Amniotic stem cell (primary cell): ENCODE measurements at regions not wholly inside any gene's neighbourhood (a gene's known extent, or its start where the extent isn't known, plus 50 kb on each side); places are given as distances from the start of the nearest gene placed in this dataset.
"Not testable (repeated sequence)": the region's sequence is repeated elsewhere in the genome, so short reads cannot be mapped to it uniquely, and the experiment has no call there.

Source experiments
- DNase-seq: peaks from one replicate; lab custom pipeline; 2025; lab: John Stamatoyannopoulos, UW

DNA sequence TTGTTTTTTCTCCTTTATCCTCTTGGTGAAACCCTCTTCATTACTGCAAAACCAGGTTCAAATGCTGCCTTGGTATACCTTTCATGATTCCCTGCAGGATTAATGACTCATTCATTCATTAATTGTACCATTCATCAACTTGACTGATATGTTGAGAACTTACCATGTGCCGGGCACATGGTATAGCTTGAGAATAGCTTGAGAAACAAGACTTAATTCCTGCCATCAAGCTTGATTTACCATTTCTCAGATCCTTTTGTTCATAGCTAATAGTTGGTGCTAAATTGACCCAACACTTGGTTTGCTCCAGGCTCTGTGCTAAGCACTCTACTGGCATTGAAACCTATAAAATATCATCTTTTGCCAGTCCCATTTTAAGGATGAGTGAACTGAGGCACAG lies 165.7 kb downstream of the YIPF5 start:
- no peak for DNase-seq

DNA sequence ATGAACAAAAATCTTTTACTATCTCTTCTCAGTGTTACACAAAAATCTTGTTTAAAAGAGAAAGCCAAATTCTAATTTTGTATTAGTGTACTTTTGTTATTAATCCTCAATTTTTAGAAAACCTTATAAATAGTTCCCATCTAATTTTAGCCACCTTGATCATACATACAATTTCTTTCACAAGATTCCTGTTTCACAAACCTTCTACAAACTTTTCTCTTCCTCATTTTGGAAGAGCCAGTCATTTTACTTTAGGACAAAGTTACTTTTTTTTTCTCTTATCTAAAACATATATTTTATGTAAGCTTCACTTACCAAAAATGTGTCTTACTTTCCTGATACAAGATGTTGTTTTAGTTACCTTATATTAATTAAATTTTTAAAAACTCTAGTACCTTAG lies 161.3 kb downstream of the YIPF5 start:
- DNase-seq = no peak

DNA sequence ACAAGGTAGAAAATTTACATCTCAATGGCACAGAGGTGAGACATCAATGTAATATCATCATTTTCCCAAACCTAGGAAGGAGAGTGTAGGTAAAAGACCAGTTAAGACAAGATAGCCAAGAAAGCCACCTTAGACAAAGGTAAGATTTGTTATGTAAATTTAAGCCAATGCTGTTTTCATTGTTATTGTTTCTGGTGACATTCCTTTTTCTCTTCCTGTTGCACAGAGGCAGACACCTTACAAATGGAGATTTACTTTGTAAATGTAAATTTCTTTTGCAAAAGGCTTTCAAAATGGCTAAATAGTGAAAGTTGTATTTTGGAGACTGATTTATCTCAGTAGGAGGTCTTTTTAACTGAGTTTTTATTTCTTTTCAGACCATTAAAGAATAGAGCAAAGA lies 159.1 kb downstream of the YIPF5 start:
- no peak for DNase-seq

DNA sequence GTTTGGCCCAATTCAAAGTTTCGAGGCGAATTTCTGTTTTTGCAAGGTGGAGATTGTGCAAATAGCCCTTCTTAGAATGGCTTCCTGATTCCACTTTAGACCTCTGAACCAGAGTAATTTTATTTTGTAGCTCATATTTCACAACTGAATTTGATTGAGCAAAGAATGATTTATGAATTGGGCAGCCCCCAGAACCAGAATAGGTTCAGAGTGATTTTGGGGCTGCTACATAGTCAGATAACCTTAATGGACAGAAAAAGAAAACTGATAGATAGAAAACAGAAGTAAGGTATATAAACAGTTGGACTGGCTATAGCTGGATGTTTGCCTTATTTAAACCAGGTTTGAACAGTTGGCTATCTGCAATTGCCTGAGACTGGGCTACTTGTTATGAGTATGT lies 156.6 kb downstream of the YIPF5 start:
- no peak for DNase-seq

DNA sequence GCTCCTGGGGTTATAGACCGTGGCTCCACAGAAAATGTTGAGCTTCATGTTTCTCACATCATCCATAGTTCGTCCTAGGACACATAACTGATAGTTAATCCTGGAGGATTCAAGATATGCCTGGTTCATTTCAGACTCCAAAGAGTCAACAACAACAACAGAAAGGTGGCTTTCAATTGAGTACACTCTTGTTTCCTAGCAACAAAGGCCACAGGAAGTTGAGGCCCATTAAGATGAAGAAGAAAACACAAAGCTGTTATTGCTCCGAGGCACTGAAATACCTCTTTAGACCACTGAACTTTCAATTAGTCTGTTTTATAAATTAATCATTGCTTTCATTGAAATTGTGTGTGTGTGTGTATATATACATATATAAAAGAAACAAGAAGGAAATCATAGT lies 154.5 kb downstream of the YIPF5 start:
- DNase-seq = no peak

DNA sequence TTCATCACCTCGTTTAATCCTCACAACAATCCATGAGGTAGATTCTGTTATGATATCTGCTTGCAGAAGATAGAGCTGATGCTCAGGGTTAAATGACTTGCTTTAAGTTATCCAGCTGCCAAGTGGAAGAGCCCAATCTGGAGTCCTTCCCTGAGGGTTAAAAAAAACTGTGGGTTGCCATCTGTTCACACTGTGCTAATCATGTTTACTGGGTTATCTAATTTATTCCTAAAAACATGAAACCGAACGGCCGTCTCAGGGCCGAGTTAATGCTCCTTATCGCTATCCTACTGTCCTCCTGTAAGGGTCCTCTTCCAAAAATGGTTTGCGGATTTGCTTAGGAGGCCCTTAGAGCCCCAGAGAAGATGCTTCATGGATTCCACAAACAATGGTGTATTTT lies 153.3 kb downstream of the YIPF5 start:
- no peak for DNase-seq

DNA sequence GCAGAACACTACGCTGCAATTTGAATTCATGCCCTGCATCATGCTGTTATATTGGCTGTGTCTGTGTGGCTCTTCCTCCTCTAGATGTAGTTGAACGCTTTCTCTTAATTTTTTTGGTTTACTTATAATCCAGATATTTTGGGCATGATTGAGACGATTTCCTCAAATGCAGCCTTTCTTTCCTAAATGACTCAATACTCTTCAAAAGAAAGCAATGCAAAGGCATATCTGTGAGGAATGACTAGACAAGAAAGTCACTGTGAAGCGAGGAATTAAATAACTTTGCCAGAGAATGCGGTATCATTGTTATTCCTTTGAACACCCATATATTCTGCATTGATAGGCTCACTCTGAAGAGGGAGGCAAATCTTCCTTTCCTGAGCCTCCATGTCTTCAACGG lies 152.8 kb downstream of the YIPF5 start:
- no peak for DNase-seq

DNA sequence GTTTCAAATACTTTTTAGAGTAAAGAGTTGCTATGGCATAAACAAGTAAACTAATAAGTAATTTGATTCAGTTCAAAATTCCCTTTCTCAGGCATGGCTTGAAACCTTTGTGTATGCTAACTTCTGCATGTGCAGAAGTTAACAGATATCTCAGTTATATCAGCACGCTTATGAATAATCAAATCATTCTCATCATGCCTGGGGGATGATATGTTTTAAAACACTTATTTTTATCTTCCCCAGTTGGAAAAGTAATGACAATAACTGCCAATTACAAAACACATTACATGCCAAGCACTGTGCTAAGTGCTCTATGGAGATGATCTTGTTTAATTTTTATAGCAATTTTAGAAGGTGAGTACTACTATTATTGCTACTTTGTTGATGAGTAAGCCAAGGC lies 146.4 kb downstream of the YIPF5 start:
- no peak for DNase-seq

DNA sequence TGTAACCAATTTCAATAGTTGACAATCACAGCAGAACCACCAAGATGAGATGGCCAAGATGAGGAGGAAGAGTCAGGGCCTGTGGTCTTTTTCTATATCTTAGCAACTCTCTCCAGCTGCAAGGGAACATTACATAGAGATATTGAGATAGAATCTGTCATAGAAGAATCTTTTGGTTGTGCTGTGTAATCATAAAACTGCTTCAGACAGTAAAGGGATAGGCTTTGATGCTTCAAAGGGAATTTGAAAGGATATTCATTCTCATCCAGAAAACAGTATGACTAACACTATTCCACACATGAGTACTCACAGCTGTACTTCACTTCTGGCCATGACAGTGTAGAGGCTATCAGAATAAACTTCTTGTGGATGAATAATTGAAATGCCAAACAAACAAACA lies 145.9 kb downstream of the YIPF5 start:
- DNase-seq = no peak

DNA sequence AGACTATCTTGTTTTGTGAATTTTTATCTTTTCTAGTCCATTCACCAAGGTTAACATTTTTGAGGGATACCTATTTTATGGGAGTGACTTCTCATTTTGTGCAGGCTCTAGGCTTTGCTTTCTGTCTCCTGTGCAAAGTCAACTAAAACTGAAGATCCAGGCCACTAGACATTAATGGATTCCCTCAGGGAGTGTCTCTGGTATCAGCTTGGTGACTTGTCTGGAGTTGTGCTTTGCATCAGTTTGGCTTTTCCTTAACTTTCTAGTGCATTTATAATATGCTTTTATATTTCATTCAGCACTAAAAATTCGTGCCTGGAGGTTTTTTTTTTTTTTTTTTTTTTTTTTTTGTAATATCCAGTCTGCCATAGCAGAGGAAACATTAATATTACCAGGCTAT lies 144.2 kb downstream of the YIPF5 start:
- DNase-seq = no peak

DNA sequence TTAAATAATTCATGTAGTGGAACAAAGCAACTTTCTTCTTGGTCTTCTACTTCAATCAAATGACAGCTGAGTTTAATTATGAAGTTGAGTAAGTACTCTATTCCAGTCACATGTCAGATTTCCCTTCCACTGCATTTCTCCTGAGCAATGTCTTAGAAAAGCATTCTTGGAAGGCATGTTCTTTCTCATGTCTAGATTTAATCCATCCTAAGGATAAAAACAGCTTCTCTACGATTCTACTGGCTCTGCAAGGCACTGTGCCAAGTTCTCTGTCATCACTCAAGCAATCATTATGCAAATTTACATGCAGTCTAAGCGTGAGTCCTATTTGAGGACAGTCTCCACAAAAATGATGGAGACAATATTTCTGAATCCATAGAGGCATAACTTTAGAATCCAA lies 142.4 kb downstream of the YIPF5 start:
- no peak for DNase-seq

DNA sequence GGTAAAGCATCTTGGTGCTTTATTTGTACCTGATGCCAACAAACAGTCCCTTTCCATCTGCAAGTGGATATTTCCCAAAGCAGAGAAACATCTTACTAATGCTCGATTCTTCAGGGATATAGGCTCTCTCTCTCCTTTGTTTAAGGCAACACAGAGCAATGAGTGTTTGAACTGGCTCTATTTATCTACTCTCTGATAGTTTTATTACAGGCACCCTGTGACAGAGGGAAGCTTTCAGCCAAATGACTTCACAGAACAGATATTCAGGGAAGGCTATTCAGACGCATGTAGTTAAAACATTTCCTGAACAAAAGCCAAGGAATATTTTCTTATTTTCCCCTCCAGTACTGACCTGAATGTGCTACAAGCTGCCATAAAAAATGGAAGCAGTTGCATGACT lies 141.8 kb downstream of the YIPF5 start:
- peak; percentile 48 for DNase-seq

DNA sequence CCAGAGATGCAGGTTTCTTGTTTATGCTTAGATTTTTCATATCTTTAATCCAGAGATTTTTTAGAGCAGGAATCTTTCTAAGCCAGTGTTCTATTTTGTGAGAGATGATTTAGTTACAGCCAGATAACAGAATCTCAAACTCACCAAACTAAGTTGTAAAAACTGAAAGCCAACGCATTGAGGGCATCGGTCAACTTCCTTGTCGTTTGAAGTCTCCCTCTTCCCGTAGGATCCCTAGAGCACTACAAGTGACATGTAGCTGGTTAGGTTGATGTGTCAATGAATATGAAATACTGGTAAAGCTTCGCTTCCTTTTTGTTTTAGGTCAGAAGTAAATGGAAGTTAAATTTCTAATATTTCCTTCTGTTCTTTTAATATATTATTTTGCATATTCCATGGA lies 139.6 kb downstream of the YIPF5 start:
- DNase-seq = no peak

DNA sequence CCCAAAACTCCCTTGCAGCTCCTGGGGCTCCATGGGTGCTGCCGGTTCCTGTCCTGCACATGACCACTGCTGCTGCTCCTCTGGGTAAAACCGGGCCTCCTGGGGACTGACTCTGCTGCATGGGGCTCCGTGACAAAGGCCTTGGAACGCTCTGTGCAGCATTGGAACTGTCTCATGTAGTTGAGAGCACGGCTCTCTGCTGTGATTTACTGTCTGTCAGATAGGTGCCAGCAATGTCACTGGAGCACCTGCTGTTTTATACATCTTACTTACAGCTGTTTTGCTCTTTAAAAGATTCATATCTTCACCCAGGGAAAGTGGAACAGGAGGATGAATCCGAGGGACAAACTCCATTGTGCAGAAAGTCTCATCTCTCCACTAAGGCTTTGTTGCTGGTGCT lies 138.1 kb downstream of the YIPF5 start:
- DNase-seq = no peak

DNA sequence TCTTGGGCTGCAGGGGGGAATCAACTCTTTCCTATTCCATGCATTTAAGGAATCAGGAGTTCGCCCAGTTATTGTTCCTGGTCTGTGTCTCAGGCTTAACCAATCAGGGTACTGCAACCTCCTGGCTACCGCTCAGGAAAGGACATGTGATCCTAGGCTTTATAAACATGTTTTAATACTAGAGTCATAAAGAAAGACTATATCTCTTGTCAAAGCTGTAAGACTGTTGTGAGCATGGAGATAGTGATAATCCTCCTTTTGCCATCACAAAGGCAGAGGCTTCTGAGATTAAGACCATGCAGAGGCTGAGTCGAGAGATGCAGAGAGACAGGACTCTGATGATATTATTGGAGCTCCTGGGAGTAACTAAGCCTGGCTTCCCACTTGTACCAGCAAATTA lies 137.0 kb downstream of the YIPF5 start:
- no peak for DNase-seq

DNA sequence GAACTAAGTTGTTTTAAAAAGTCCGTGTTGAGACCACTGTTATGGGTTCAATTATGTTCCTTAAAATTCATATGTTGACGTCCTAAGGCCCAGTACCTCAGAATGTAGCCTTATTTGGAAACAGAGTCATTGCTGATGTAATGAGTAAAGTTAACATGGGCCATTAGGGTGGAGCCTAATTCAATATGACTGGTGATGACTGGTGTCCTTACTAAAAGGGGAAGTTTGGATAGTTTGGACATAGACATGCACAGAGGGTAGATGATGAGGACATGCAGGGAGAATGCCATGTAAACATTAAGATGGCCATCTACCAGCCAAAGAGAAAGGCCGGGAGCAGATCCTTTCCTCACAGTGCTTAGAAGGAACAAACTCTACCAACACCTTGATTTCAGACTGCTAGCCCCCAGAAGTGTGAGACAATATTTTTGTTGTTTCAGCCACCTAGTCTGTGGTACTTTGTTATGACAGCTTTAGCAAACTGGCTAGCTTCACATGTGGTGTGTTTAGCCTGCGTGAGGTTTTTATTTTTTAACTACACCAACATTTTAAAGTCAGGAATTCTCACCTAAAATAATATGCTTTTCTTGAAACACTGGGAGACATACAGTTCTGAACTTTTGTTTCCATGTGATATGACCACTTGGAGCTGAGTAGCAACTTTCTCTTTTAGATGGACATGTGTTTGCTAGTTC lies 135.3 kb downstream of the YIPF5 start:
- no peak for DNase-seq

DNA sequence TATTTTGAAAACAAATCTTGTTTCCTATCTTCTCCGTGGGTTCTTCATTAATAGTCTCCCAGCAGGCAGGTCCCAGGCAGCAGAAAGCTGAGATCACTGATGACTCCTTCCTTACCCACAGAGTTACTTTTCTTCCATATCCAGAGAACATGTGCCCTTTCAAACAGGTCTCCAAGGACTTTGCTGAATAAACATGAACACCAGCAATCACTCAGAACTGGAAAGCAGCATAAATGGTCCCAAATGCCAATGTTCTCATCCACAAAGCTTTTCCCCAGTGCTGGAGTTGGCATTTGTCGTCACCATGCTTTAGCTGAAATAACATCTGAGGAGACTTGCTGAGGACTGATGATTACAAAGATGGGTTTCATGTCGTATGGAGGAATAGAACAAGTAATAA lies 134.0 kb downstream of the YIPF5 start:
- no peak for DNase-seq

DNA sequence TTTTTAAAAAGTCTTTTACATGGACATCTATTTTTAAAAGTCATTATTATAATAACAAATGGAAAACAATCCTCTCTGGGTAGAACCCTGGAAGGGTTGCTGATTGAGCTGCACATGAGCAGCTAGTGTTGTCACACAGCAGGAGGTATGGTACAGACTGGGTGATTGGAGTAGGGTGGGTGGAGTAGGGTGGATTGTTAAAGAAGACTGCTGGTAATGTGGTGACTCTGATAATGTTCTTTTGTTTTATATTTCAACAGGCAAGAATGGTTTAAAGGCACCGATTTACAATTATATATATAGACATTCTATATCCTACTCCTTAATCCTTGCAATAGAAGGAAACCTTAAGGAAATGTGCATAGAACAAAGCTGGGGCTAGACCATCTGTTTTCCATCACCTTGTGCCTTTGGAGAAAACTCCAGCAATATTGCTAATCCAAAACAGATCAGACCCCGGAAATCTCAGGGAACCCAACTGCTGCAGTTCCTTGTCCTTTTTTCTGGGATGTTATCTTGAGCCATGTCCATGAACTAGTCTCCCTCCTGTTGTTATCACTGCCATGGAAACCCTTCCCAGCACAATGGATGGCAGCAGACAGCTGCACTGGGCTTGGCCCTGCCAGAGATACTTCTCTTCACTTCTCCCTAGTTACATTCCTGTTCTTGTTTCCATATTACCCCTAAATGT lies 129.7 kb downstream of the YIPF5 start:
- no peak for DNase-seq

DNA sequence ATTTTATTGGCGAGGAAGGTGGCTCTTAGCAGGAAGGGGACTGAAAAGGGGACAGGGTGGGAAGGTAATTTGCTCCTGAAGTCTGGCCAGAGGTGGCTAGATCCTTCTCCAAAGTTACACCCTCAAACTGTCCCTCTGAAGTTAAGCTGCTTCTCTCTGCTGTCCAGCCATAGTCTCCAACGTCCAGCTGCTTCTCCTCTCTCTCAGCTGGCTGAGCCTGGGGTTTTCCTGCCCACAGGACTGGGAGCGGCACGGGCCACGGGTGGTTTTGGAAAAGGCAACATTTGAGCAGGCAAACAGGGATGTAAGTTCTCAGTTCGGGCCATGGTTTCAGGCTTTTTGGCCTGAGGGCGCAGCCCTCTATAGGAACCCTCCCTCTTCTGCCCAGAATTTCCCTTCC lies 128.3 kb downstream of the YIPF5 start:
- no peak for DNase-seq

DNA sequence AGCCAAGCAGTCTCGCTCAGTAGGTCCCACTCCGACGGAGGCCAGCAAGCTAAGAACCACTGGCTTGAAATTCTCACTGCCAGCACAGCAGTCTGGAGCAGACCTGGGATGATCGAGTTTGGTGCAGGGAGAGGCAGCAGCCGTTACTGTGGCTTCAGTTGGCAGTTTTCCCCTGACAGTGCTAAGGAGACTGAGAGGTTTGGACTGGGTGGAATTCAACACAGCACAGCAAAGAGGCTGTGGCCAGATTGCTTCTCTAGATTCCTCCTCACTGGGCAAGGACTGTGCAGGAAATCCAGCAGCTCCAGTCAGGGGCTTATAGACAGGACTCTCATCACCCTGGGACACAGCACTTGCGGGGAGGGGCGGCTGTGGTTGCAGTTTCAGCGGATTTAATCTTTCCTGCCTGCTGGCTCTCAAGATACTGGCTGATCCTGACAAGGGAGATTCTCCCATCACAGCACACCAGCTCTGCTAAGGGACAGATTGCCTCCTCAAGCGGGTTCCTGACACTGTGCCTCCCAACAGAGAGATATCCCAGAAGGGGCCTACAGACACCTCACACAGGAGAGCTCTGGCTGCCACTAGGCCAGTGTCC lies 122.1 kb downstream of the YIPF5 start:
- no peak for DNase-seq

DNA sequence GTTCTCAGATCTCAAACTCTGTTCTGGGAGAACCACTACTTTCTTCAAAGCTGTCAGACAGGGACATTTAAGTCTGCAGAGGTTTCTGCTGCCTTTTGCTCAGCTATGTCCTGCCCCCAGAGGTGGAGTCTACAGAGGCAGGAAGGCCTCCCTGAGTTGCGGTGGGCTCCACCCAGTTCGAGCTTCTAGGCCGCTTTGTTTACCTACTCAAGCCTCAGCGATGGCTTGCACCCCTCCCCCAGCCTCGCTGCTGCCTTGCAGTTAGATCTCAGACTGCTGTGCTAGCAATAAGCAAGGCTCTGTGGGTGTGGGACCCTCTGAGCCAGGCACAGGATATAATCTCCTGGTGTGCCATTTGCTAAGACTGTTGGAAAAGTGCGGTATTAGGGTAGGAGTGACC lies 115.1 kb downstream of the YIPF5 start:
- DNase-seq = not testable (repeated sequence)

DNA sequence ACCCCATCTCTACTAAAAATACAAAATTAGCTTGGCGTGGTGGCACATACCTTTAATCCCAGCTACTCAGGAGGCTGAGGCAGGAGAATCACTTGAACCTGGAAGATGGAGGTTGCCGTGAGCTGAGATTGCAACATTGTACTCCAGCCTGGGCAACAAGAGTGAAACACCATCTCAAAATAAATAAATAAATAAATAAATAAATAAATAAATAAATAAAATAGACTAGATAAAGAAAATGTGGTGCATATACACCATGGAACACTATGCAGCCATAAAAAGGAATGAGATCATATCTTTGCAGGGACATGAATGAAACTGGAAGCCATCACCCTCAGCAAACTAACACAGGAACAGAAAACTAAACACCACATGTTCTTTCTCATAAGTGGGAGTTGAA lies 110.4 kb downstream of the YIPF5 start:
- not testable (repeated sequence) for DNase-seq

DNA sequence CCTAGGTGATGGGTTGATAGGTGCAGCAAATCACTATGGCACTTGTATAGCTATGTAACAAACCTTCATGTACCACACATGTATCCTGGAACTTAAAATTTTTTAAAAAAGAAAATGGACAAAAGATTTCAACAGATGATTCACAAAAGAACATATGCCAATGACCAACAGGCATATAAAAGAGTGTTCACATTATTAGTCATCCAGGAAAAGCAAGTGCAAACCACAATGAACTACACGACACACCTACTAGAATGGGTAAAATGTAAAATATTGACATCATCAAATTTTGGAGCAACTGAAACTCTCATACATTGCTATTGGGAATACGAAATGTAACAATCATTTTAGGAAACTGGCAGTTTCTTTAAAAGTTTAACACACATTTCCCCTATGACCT lies 109.9 kb downstream of the YIPF5 start:
- DNase-seq = no peak

DNA sequence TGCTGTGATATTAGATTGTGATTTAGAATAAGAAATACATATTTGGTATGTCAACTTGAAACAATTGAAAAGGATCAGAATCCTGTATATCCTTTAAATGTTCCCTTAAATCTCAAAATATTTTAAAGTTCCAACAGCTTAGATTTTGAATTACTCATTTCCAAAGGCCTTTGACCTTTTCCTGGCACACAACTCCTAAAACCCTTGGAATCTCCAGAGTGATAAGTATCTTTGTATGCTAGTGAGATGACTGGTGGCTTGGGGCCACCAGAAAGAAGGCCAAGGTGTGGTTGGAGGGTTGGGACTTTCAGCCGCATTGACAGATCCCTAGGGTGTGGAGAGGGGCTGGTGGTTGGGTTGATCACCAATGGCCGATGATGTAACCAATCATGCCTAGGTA lies 104.7 kb downstream of the YIPF5 start:
- no peak for DNase-seq
